Esophagus squamous epithelium (tissue), 4 donors: ENCODE measurements at regions not wholly inside any gene's neighbourhood (a gene's known extent, or its start where the extent isn't known, plus 50 kb on each side); places are given as distances from the start of the nearest gene placed in this dataset.

Experiments
- CTCF ChIP-seq, 6 experiments: fragments of 450-650 bp in 4 of 6; fragments of 200-600 bp in 2 of 6; sonication (generic) in 2 of 6; IDR thresholded peaks; one replicate each; pipeline ENCODE4 v1.5.1; 2016 to 2019; ENCODE audit warnings: antibody characterized with exemption in 6 of 6, mild to moderate bottlenecking in 4 of 6, moderate library complexity in 4 of 6
- POLR2A ChIP-seq, 4 donors: fragments of 450-650 bp; IDR thresholded peaks; one replicate each; pipeline ENCODE4 v1.6.1; 2017; ENCODE audit warnings: antibody characterized with exemption in 4 of 4, mild to moderate bottlenecking in 4 of 4, moderate library complexity in 3 of 4

GRCh38 chr12:132439333-132439904 lies 50.5 kb upstream of the FBRSL1 start:
- TF ChIP-seq CTCF (IDR thresholded peaks at IDR 0.05) (no peak), POLR2A (IDR thresholded peaks at IDR 0.05) (no peak)
